Epithelial cell of proximal tubule (primary cell): ENCODE measurements at regions not wholly inside any gene's neighbourhood (a gene's known extent, or its start where the extent isn't known, plus 50 kb on each side); places are given as distances from the start of the nearest gene placed in this dataset.

Experiments used
- DNase-seq: peaks from one replicate; pipeline ENCODE4 v3.0.0-alpha.2; 2011; ENCODE audit warnings: low read depth
- H3K4me3 ChIP-seq: 2 replicates; pipeline ENCODE4 v1.5.1; 2011; ENCODE audit warnings: low read depth, mild to moderate bottlenecking, low read length
- CTCF ChIP-seq: conservative IDR thresholded peaks from 2 replicates; pipeline ENCODE4 v1.5.1; 2012; ENCODE audit warnings: low read depth, mild to moderate bottlenecking, low read length

DNA sequence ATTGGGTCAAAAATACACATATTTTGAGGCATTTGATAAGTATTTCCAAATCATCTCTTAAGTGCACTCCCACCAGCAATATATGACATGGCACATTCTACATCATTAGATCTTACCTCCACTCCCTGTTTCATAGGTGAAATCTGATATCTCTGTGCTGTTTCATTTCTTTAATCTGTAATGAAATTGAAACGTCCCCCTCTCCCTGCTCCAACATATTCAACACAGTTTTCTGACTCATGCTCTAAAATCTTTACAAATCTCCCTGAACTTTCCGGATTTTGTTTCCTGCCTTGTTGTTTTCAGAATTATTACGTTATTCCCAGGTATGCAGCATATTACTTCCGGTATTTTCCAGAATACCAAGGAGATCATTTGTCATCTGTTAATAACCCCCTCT is 66.1 kb upstream of the AKT3 start:
- H3K4me3 ChIP-seq, result no peak overlapping the region
- DNase-seq, result no peak
- no peak for TF ChIP-seq CTCF

- TF ChIP-seq CTCF, result no peak
Observed at GRCh38 chr1:243912347-243912746, 62.3 kb upstream of the AKT3 start.

GRCh38 chr1:243910607-243911006 is 60.6 kb upstream of the AKT3 start:
- no peak for TF ChIP-seq CTCF
- no peak overlapping the region for H3K4me3 ChIP-seq
- DNase-seq, result no peak

More at GRCh38 chr1:243912347-243912746, 62.3 kb upstream of the AKT3 start:
- no peak for DNase-seq
- no peak overlapping the region for H3K4me3 ChIP-seq

DNA sequence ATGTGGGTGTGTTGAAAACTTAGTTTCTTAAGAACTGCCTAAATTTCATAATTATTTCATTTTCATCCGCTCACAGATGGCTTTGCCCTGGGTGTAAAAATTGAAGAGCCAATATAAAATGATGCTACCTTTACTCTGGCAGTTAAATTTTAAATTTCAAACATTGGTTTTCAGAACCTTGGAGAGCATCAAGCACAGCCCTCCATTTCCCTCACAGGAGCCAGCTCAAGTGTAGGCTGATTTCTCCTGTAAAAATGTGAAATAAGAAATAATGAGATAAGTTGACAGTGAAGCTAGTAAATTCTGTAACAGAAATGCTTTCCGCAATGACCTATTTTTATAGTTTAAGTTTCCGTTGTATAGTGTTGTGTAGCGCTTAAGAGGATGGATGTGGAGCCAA is 53.9 kb upstream of the AKT3 start:
- H3K4me3 ChIP-seq, result no peak overlapping the region
- no peak for DNase-seq
- TF ChIP-seq CTCF, result no peak

DNA sequence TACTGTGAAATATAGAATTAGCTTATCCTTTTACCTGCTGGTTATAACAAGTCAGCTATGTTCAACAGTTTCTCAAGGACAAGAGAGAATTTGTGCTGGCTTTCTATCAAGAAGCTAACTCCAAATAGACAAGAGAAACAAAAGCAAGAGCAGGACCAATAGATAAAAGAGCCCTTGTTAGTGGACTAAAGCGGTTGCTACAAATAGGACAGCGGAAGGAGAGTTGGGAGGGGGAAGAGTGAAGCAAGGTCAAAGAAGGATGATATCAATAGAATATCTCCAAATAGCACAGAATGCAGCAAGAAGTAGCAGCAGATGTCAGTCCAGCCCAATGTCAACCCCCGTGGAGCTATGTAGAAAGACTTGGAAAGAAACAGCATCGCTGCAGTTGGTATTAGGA is 53.0 kb upstream of the AKT3 start:
- DNase-seq, result no peak
- TF ChIP-seq CTCF, result no peak

DNA sequence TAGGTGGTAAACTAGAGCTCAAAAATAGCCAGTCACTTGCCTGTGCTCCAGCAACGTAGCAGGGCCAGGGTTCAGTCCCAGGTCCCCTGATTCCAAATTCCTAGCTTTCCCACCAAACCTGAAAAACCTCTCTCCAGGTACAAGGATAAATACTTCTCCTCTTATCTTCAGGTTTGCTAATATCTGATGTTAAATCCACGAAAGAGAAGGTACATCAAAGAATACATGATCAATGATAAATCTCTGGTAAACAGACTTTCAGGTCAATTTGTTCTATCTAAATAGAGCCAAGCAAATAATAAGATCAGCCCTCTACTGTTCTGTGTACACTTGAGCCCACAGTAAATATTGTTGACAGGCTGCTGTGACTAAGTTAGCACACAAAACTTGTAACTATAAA is 52.1 kb upstream of the AKT3 start:
- no peak for DNase-seq
- H3K4me3 ChIP-seq, result no peak overlapping the region
- TF ChIP-seq CTCF, result no peak

More for the DNA sequence above, 53.0 kb upstream of the AKT3 start:
- H3K4me3 ChIP-seq, result no peak overlapping the region
